ENCODE measurements at regions not wholly inside any gene's neighbourhood (a gene's known extent, or its start where the extent isn't known, plus 50 kb on each side); places are given as distances from the start of the nearest gene placed in this dataset.

DNA sequence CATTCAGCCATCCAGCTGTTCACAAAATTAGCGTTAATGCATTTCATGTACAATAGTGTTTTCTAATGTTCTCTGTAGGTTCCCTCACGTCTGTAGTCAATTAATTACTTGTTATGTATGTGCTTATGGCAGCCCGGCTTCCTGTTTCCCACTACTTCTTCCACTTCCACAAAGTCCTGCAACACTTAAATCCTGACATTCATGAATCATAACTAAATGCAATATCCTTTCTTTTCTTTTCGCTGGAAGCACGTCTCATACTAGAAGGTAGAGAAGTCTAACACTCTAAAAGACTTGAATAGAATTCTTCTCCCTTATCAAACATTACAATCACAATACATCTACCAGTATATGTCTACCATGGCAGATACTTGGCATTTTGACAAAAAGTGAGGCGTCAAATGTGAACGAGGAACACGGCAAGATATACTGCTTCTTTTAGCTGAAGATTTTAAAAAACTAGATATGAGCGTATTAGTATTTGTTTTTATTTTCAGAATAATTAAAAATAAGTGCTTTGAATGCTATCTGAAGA is 239.0 kb upstream of the DIAPH2 start:
- TF ChIP-seq, protein P1, sequence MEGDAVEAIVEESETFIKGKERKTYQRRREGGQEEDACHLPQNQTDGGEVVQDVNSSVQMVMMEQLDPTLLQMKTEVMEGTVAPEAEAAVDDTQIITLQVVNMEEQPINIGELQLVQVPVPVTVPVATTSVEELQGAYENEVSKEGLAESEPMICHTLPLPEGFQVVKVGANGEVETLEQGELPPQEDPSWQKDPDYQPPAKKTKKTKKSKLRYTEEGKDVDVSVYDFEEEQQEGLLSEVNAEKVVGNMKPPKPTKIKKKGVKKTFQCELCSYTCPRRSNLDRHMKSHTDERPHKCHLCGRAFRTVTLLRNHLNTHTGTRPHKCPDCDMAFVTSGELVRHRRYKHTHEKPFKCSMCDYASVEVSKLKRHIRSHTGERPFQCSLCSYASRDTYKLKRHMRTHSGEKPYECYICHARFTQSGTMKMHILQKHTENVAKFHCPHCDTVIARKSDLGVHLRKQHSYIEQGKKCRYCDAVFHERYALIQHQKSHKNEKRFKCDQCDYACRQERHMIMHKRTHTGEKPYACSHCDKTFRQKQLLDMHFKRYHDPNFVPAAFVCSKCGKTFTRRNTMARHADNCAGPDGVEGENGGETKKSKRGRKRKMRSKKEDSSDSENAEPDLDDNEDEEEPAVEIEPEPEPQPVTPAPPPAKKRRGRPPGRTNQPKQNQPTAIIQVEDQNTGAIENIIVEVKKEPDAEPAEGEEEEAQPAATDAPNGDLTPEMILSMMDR (IDR thresholded peaks at IDR 0.05): no peak
- no peak for TF ChIP-seq POLR2AphosphoS5 (IDR thresholded peaks at IDR 0.05)
